D341Med (cell line): ENCODE measurements at regions not wholly inside any gene's neighbourhood (a gene's known extent, or its start where the extent isn't known, plus 50 kb on each side); places are given as distances from the start of the nearest gene placed in this dataset.

Experiments
- DNase-seq: peaks from one replicate; pipeline ENCODE4 v3.0.0; 2012; ENCODE audit warnings: low spot score

GRCh38 chr4:117014236-117014635 lies 71.1 kb downstream of the TRAM1L1 start:
- no peak for DNase-seq

- DNase-seq, result no peak
These were observed 74.7 kb downstream of the TRAM1L1 start for GRCh38 chr4:117010671-117011070.

DNA sequence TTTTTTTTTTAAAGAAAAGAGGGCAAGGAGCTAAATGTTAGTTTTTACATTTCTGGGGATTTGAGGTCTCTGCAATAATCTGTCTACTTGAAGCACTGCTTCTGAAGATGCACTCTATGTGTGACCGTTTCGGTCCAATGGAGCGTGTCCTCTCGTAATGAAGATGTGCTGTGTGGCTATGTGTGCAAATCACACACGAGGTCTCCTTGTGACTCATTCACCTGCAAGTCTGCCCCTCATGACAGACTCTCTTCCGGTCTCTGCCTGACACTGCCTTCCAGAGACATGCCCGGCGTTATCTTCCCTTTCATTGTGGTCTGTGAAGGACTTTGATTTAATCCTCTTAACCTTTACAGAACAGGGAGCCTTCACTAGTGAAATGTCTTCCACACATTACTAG lies 84.3 kb downstream of the TRAM1L1 start:
- DNase-seq, result peak; percentile 6

- DNase-seq, result no peak
These were observed 102.7 kb downstream of the TRAM1L1 start for GRCh38 chr4:116982656-116983055.

GRCh38 chr4:116980436-116980835 lies 104.9 kb downstream of the TRAM1L1 start:
- DNase-seq, result peak; percentile 18

DNA sequence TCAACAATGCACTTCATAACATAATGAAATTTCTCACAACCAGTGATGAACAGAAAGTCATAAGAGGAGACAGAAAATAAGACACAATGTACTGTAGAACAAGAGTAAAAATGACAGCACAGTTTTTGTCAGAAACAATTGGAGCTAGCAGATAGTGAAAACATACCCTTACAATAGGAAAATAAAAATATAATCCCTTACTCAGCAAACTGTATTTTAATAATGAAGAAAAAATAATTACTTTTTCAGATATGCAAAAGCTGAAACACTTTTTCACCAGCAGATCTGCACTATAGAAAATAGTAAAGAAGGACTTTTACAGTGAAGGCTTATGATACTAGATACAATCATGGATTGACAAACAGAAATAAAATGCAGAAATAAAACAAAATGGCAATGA lies 126.3 kb downstream of the TRAM1L1 start:
- DNase-seq, result no peak

DNA sequence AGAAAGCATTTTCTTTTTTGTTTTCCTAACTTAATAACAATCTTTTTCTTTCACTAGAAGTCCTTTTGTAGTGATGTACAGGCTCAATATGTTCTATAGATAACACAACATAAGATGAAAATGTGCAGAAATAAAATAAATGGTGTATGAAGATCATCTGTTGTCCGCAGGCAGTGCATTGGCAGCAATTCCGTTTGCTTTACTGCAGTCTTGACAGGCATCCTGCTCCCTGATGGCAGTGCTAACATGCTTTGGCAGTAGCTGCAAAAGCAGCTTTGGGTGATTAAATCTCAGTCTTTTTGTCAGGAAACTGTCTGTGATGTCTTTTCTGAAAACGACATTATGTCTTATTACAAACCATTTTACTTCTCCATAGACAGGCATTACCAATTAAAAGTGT lies 131.4 kb downstream of the TRAM1L1 start:
- peak; percentile 9 for DNase-seq

- DNase-seq, result no peak
These were observed 132.7 kb downstream of the TRAM1L1 start for GRCh38 chr4:116952530-116953136.

- DNase-seq, result no peak
These were observed 135.5 kb downstream of the TRAM1L1 start for GRCh38 chr4:116949856-116950255.

DNA sequence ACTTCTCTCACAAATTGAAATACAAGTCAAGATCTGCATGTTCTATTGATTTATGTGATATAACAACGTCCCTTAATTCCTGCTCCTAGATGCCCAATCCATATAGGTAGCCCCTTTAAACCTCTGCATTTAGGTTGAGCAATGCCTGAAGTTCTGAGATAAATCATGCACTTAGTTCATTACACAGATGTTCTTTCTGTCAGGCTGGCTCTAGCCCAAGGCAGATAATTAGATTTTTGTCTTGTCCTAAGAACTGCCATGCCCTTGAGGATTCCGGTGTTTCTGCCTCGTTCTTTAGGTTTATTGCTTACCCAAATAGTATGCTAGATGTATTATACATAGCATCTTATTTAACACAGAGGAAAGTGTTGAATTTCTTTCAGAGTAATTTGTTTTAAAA lies 143.1 kb downstream of the TRAM1L1 start:
- DNase-seq, result no peak

- DNase-seq, result no peak
These were observed 155.0 kb downstream of the TRAM1L1 start for GRCh38 chr4:116930329-116930728.

DNA sequence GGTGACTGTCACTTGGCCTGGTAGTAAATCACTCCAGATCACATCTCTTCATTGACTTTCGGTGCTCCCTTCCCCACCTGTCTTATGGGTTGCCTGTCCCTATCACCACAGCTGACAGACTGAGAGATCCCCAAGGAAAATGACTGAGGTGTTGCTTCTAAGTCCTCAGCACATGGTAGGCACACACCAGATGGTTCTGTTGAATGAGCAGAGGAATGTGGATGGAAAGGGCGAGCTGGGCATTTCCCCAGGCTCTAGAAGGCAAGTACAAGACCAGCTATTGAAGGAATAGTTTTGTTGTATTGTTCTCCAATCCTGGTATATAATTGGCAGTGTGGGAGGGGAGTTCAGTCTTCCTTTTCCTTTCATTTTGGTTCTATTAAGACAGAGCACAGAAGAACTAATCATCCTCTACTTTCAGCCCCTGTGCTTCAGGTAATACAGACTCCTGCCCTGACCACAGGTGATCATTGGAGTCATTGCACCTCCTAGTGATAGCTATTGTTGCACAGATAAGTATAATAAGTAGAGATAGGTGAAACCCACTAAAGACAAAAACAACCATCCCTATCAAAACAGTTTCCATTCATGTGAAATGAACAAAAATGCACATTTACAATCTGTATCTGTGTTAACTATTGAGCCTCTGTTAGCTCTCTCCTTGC lies 158.6 kb downstream of the TRAM1L1 start:
- DNase-seq, result no peak

DNA sequence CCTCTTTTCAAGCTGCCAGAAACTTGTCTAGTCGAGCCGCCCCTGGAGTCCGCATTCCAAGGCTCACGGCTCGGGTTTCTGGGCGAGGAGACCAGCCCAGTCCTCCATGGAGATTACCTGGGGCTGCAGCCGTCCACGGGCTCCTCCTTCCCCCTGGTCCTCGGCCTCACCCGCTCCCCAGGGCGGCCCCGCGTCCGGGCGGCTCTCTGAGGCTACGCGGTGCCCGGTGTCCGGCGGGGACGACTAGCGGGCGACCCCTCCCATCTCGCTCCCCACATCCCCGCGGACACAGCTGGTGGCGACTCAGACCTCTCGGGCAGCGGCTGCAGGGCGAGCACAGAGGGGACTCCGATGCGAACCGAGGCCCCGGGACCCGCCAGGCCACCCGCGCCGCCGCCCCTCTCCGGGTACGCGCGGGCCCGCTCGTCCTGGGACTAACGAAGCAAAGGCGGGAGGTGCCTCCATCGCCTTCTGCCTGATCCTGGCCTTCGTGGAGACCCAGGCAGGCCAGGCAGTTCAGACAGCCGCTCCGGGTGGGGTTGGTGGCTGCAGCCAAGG lies 159.4 kb downstream of the TRAM1L1 start:
- DNase-seq, result peak; percentile 20

GRCh38 chr4:116923389-116923788 lies 162.0 kb downstream of the TRAM1L1 start:
- DNase-seq, result no peak

DNA sequence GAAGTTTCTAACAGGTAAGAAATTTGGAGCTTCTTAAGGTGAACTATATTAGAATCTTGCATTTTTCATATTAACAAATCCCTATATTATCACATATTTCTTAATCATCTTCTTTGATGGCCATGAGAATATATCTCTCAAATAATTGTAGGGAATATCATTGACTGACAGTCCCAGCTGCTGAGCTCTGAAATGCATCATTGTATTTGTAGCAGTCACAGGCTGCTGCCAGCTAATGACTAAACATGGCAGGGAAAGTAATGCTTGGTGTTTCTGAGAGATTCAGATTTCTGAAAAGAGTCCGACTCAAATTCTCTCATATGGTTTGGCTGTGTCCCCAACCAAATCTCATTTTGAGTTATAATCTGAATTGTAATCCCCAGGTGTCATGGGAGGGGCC lies 171.9 kb downstream of the TRAM1L1 start:
- DNase-seq, result no peak

GRCh38 chr4:116906758-116907157 lies 178.6 kb downstream of the TRAM1L1 start:
- no peak for DNase-seq

- DNase-seq, result no peak
These were observed 185.8 kb downstream of the TRAM1L1 start for GRCh38 chr4:116899561-116899960.

DNA sequence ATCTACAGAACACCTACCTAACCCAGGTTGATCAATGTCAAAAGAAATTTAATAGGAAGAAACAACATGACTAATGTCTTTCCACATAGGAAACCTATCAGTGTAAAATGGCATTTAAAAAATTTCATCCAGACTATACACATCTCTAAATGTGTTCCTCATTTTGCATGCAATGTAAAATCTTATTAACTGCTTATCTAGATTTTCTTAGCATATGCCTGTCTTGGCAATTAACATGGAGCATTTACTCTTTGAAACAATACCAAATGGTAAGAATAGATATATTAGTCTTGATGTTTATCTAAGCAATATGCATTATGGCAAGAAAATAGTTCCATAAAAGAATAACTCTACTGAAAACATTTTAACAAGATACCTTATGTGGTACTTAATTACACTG lies 199.8 kb downstream of the TRAM1L1 start:
- DNase-seq, result no peak

DNA sequence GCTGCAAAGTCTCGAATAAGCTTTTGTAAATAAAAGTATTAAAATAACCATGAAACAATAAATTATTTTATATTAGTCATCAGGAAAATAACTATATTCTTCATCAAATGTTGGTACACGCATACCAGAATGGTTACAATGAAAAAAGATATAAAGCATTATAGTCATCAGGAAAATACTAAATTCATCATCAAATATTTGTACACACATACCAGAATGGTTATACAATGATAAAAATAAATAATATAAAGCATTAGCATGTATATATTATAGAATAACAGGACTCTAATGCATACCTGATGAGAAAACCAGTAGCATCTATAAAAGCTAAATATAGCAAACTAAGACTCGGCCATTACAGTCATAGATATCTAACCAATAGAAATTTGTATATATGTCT lies 202.9 kb downstream of the TRAM1L1 start:
- no peak for DNase-seq

DNA sequence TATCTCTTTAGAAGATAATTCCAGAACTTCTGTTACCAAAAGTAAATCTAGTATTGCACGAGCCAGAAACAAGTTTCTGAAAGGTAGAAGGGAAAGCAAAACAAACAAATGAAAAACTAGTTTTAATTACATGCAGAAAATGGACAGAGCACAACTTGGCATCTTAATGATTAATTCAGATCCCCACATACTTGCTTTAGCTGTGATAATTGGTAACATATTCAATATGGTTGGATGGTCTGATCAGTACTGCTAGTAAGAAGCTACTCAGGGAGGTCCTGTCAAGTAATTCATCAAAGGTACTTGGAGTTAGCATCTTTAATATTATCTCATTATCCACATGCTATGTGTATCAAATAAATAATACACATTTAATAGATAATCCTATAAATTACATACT lies 204.3 kb downstream of the TRAM1L1 start:
- no peak for DNase-seq

DNA sequence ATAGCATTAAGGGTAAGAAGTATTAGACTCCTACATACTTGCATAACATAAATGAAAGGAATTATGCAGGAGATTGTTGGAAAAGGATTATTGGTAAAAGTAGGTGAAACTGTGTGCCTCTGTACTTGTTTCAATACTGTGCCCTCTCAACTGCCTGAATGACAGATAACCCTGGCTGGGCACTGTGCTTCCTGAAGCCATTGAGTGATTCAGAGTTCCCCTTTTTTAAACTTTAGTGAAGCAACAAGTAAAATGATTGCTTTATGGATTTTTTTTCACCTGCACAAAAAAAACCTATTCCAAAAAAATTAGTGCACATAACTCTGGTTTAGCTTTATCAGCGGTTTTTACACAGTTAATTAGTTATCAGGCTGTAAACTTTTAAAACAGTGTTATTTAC lies 204.8 kb downstream of the TRAM1L1 start:
- no peak for DNase-seq

DNA sequence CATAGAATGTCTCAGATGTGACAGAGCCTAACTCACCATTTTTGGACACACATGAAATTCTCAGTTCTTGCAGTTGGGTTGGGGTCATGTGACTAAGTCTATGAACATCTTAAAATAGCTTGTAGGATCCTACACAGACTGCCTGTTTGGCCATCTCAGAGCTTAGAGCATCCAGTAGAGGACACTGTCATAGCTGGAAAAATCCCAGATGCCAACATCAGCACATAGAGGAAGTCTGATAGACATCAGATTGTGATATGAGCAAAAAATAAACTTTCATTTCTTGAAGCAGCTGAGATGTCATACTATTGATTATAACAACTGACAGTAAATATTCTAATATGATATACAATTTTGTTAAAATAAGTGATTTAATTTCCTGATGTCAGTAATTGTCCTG lies 207.1 kb downstream of the TRAM1L1 start:
- no peak for DNase-seq

GRCh38 chr4:116877069-116877468 lies 208.3 kb downstream of the TRAM1L1 start:
- DNase-seq, result no peak

- DNase-seq, result no peak
These were observed 212.4 kb downstream of the TRAM1L1 start for GRCh38 chr4:116872941-116873340.
